HCEC 1CT (cell line): ENCODE measurements at regions not wholly inside any gene's neighbourhood (a gene's known extent, or its start where the extent isn't known, plus 50 kb on each side); places are given as distances from the start of the nearest gene placed in this dataset.
A peak's percentile ranks its signal among the peaks of the same experiment; 100 is the strongest.
"Not testable (repeated sequence)": the region's sequence is repeated elsewhere in the genome, so short reads cannot be mapped to it uniquely, and the experiment has no call there.

Source experiments
- DNase-seq: peaks from one replicate; pipeline ENCODE4 v3.0.0-alpha.2; 2017

DNA sequence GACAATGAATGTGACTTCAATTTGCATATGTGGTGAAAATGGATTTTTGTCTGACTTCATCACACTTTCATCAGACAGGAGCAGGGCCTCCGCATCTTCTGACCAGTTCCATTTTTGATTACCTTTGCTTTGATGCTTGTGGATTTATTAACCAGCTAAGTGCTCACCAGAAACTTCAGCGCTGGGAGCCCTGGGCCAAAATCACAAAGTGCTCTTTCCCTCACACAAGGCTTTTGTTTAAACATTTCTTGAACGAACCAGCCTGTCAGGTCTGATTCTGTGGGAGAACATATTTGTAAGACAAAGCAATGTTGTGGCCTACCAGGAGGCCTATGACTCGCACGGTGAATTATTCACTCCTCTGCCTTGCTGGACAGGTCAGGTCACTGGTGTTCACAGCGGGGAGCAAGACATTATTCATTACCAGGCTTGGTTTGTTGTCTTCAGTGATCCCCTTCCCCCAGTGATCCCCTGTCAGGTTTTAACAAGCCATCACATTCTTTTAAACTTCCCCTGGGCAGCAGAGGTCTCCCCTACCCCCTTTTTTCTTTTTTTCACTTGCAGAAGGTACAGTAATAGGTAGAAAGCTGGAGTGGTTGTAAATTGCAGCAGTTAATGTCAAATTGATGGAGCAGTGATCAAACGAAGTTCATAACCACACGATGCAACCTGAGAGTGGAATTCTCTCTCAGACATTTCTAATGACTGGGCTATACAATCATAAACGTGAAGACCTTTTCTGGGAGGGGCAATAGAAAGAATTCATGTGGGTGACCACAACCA is 167.5 kb upstream of the PRICKLE1 start:
- peak; percentile 84 for DNase-seq

GRCh38 chr12:42750356-42750755 is 160.8 kb upstream of the PRICKLE1 start:
- no peak for DNase-seq

DNA sequence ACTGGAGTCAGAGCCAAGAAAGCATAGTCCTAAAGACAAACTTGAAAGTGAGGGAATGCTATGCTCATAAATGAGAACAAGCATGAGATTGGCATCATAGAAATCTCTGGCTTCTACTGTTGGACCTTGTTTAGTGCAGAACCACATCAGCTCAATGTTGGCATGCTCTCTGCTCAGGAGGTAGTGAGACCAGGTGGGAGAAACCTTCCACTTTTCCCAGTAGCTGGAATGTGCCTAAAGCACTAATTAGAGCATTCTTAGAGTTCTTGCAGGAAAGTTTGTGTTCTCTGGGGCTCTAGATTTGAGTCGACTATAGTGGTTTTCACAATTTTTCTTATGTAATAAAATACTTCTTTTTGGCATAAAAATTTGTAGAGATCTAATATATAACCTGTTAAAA is 159.7 kb upstream of the PRICKLE1 start:
- DNase-seq: no peak

DNA sequence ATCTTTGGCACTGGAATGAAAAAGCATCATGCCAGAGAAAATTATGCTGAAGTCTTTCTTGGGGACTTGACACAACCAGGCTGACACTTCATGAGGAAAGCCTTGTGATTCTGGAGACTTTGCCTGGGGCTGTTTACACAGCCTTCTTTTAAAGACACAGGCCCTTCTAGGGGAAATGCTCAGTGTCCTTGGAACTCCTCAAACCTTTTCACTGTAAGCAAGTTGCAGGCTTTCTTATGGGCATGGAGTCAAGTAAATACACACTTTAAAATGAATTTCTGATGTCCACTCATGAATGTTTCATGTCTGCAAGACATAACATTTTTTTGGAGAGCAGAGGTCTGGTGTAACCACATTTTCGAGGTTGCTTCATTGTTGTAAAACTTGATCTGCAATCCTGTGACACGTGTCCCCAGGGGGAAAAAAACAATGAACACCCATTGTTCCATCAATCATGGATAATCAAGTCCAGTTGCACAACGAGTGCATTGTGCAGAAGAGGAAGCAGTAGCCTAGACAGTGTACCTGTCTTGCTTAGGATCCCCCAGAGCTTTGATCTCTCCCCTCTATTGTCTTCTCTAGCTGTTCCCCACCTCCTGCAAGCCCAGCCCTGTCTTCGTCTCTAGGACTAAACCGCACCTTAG is 155.1 kb upstream of the PRICKLE1 start:
- no peak for DNase-seq

- peak; percentile 18 for DNase-seq
Measured at GRCh38 chr12:42742716-42743115, 153.2 kb upstream of the PRICKLE1 start.

- DNase-seq: peak; percentile 81
Measured at GRCh38 chr12:42741771-42742510, 152.4 kb upstream of the PRICKLE1 start.

- DNase-seq: no peak
Measured at GRCh38 chr12:42741091-42741490, 151.5 kb upstream of the PRICKLE1 start.

DNA sequence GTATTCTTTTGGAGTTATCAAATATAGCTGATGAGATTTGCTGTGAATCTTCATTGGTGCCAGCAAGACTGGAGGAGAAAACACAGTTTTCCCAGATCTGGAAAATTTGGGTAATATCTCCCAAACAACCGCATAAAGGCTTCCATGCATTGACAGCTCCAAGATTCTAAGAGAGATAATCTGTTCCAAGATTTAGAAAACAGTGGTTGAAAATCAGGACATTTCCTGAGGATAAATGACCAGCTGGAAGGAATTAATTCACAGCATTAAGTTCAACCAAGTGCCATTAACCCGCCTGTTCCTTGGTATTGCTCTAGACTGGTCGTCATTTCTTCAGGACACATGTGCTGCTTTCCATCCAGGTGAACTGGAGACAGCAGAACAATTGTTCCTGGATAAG is 147.9 kb upstream of the PRICKLE1 start:
- no peak for DNase-seq

DNA sequence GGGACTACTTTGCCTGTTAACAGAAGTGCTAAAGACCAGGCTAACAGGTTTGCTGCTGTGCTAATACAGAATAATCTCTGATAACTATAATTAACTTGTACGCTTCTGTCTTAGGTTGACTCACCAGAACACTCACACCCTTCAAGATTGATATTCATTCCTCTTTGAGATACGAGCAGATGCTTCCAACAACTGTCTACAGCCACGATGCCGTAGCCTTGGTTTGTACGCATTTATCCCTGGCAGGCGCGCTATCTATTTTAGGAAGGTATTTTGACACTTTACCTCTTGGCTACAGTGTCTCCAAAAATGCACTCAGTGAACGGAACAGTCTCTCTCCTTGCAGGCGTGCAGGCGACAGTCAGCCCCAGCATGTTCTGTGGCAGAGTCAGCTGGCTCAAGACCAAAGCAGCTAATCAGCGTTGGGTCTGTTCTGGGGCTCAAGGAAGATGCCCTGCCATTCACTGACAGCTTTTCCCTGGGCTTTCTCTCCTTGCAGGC is 146.4 kb upstream of the PRICKLE1 start:
- DNase-seq: no peak

DNA sequence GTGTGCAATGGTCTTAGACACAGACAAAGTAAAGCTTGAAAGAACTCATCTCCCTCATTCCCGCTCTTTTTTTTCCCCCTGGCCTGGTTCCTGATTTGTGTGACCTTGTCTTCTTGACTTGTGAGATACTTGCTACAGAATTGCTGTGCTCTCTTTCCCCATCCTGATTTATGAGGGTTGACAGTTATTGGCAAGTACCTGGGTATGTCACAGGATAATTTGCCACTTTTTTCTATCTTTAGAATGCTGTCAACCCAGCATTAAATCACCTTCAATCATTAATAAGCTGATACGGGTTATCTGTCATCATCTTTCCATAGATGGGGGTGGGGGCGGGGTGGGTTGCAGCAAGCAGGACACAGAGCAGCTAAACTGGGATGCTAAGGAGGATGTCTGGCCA is 144.4 kb upstream of the PRICKLE1 start:
- DNase-seq: no peak

- DNase-seq: peak; percentile 34
Measured at GRCh38 chr12:42732908-42733411, 143.4 kb upstream of the PRICKLE1 start.

DNA sequence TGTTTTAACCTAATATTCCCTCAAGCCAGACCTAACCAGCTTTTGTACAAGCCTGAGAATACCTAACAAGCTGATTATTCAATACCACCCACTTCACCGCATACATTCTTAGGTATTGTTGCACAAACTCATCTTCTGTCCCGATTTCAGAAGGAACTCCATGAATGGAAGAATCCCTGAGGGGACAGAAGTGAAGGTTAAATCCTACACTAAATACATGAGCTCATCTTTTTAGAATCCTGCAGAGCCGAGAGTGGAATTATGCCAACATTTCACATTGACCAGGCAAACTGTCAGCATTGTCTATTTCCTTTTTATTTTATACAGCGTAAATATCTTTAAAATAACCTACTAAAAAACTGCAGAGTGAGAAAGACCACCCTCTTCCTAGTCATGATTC is 140.7 kb upstream of the PRICKLE1 start:
- no peak for DNase-seq

DNA sequence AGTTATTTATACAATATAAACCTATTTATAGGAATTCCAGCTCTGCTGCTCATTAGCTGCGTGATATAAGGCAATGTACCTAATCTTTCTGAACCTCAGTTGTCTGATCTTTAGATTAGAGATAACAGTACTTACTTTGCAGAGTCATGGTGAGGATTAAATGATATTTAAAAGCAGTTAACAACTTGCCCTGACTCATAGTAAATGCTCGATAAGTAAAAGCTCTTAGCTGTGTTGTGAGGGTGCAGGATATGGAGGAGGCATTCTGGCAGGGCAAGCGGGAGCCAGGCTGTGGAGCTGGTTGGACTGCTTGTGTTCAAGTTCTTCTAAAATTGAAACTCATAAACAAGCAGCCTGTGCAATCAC is 140.0 kb upstream of the PRICKLE1 start:
- no peak for DNase-seq

DNA sequence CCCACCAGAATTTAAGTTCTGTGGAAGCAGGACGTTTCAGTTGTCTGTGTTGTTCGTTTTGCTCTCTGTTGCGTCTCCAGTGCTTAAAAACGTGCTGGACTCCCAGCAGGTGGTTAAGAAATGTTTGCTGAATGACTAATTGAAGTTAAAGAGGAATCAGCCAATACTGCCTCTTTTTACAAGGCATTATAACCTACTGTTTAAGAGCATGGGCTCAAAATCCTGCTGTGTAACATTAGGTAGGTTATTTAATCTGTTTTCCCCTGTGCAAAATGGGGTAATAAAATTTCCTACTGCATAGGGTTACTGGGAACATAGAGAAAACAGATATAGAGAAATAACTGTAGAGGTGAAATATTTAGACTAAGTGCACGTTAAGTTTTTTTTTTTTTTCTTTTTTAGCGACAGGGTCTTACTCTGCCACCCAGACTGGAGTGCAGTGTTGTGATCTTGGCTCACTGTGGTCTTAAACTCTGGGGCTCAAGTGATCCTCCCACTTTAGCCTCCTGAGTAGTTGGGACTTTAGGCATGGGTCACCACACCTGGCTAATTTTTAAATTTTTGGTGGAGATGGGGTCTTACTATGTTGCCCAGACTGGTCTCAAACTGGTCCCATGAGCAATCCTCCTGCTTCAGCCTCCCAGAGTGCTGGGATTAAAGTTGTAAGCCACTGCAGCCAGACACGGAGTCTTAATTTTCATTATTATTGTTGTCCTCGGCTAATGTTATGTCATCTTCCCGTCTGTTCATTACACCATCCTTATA is 139.4 kb upstream of the PRICKLE1 start:
- no peak for DNase-seq

DNA sequence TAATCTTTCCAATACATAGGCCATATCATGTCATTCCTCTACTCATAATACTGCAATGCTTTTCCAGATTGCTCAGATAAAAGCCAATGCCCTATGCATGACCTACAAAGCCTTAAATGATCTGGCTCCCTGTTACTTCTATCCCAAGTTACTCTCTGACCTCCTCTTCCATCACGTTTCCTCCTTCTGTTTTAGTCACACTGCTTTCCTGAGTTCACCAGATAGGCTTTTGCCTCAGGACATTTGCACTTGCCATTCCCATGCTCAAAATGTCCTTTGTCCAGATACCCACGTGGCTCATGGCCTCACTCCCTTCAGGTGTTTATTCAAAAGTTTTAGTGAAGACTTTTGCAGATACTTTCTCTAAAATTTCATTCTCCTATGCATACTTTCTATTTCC is 138.7 kb upstream of the PRICKLE1 start:
- DNase-seq: no peak

DNA sequence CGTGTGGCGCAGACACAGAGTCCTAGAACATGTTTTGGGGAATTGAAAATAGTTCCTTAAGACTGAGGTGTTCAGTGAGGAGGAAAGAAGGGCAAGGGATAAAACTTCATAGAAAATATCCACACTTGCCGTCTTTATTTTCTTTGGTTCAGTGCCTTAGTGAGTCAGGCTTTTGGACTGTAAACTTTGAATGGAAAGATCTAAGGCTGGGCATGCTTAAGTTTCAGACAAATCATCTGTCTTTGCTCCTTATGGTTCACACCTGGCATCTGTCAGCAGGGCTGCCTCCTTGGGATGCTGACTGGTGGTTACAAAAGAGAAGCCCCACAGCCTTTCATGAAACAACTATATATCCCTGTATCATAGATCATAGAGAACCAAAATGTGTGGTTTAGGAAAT is 136.3 kb upstream of the PRICKLE1 start:
- peak; percentile 87 for DNase-seq

GRCh38 chr12:42716491-42716891 is 126.9 kb upstream of the PRICKLE1 start:
- DNase-seq: peak; percentile 30

GRCh38 chr12:42713566-42713965 is 124.0 kb upstream of the PRICKLE1 start:
- DNase-seq: not testable (repeated sequence)

DNA sequence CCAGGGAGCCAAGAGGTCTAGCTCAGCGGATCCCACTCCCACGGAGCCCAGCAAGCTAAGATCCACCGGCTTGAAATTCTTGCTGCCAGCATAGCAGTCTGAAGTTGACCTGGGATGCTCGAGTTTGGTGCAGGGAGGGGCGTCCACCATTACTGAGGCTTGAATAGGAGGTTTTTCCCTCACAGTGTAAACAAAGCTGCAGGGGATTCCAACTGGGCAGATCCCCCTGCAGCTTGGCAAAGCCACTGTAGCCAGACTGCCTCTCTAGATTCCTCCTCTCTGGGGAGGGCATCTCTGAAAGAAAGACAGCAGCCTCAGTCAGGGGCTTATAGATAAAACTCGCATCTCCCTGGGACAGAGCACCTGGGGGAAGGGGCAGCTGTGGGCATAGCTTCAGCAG is 118.8 kb upstream of the PRICKLE1 start:
- DNase-seq: not testable (repeated sequence)

DNA sequence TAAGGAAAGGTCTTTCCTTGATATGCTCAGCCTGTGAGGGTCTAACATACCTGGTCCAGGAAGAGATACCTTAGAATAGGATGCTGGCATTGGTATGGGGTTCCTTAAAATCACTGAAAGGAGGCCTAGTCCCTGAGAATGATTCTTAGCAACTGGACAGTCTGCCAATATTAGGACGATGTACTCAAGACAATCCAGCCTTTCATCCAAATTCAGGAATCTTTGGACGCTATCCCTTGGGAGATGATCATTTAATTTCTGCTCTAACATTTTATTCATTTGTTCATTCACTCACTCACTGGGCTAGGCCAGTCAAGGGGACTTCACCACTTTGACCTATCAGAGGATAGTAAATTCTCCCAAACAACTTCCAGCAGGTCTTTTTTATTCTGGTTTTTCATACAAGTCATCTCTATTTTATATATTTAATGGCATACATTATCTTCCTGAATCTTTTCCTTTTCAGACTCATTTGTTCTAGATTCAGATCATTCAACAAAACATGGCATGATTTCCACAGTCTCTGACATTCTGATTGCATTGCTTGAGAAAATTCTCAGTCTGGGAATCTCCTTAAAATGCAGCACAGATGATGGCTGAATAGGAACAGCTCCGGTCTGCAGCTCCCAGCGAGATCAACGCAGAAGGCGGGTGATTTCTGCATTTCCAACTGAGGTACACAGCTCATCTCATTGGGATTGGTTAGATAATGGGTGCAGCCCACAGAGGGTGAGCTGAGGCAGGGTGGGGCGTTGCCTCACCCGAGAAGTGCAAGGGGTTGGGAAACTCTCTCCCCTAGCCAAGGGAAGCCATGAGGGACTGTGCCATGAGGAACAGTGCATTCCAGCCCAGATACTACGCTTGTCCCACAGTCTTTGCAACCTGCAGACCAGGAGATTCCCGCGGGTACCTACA is 118.0 kb upstream of the PRICKLE1 start:
- no peak for DNase-seq

DNA sequence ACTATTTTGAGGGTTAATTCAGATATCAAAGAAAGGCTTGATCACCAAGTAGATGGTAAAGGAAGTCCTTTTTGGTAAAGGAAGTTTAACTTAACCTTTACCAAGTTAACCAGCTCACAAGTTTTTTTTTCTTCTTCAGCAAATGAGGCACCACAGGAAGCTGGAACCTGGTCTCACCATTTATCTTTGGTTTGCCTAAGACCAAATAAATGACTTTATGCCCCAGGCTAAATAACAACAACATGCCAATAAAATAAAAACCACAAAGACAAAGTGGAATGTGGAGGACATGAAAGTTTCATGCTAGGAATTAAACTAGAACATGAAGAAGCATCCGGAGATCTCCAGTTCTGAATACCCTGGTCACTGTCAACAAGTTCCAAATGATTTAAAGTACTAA is 116.8 kb upstream of the PRICKLE1 start:
- no peak for DNase-seq

DNA sequence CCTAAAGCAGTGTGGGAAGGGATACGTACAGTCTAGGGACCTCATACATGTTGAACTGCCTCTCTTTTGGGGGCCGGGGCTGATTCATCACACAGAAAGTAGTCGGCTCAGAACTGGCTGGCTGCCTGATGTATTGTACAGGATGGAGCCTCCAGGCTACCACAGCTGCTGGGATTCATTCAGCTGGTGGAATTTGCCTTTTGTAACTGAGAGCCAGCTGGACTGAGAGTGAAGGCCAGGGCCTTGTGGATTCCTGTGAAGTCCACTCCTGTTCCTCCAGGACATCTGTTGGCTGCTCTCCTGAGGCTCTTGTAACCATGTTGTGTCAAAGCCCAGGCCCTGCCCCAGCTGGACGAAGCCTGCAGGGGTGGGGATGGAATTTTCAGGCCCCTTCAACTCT is 116.3 kb upstream of the PRICKLE1 start:
- peak; percentile 84 for DNase-seq
